HG03439 (cell line): ENCODE measurements at regions not wholly inside any gene's neighbourhood (a gene's known extent, or its start where the extent isn't known, plus 50 kb on each side); places are given as distances from the start of the nearest gene placed in this dataset.
"Not testable (repeated sequence)": the region's sequence is repeated elsewhere in the genome, so short reads cannot be mapped to it uniquely, and the experiment has no call there.

Experiments used
- ATAC-seq: cut with Tn5 transposase; IDR thresholded peaks from one replicate; pipeline ENCODE4 v1.9.1; 2021; ENCODE audit warnings: mild to moderate bottlenecking, moderate library complexity; ENCODE audit not compliant: unreplicated experiment

GRCh38 chr11:38751421-38751820 lies 2153.4 kb upstream of the RAG2 start:
- no peak for ATAC-seq

- ATAC-seq = not testable (repeated sequence)
Observed at GRCh38 chr11:38746516-38746915, 2148.5 kb upstream of the RAG2 start.

- ATAC-seq = no peak
Observed at GRCh38 chr11:38723361-38723760, 2125.3 kb upstream of the RAG2 start.

- ATAC-seq = no peak
Observed at GRCh38 chr11:38721586-38722315, 2123.7 kb upstream of the RAG2 start.

- ATAC-seq = no peak
Observed at GRCh38 chr11:38718659-38719058, 2120.6 kb upstream of the RAG2 start.

GRCh38 chr11:38718049-38718448 lies 2120.0 kb upstream of the RAG2 start:
- ATAC-seq = no peak

- ATAC-seq = no peak
Observed at GRCh38 chr11:38711110-38711509, 2113.1 kb upstream of the RAG2 start.

- ATAC-seq = no peak
Observed at GRCh38 chr11:38710262-38710661, 2112.2 kb upstream of the RAG2 start.

- no peak for ATAC-seq
Observed at GRCh38 chr11:38700111-38700510, 2102.1 kb upstream of the RAG2 start.

- no peak for ATAC-seq
Observed at GRCh38 chr11:38693306-38693705, 2095.3 kb upstream of the RAG2 start.

GRCh38 chr11:38690211-38690610 lies 2092.2 kb upstream of the RAG2 start:
- ATAC-seq = not testable (repeated sequence)

GRCh38 chr11:38687008-38687407 lies 2089.0 kb upstream of the RAG2 start:
- no peak for ATAC-seq

GRCh38 chr11:38683484-38683883 lies 2085.4 kb upstream of the RAG2 start:
- no peak for ATAC-seq

GRCh38 chr11:38680746-38681145 lies 2082.7 kb upstream of the RAG2 start:
- no peak for ATAC-seq

GRCh38 chr11:38680166-38680565 lies 2082.1 kb upstream of the RAG2 start:
- no peak for ATAC-seq

GRCh38 chr11:38672445-38672844 lies 2074.4 kb upstream of the RAG2 start:
- ATAC-seq = no peak

GRCh38 chr11:38667359-38667758 lies 2069.3 kb upstream of the RAG2 start:
- ATAC-seq = no peak

GRCh38 chr11:38648604-38649003 lies 2050.6 kb upstream of the RAG2 start:
- ATAC-seq = no peak

GRCh38 chr11:38646382-38646781 lies 2048.3 kb upstream of the RAG2 start:
- no peak for ATAC-seq

- ATAC-seq = no peak
Observed at GRCh38 chr11:38640854-38641253, 2042.8 kb upstream of the RAG2 start.

GRCh38 chr11:38612701-38613100 lies 2014.7 kb upstream of the RAG2 start:
- no peak for ATAC-seq

GRCh38 chr11:38601371-38601770 lies 2003.3 kb upstream of the RAG2 start:
- ATAC-seq = not testable (repeated sequence)

GRCh38 chr11:38598418-38598817 lies 2000.4 kb upstream of the RAG2 start:
- ATAC-seq = no peak
